ENCODE measurements at regions not wholly inside any gene's neighbourhood (a gene's known extent, or its start where the extent isn't known, plus 50 kb on each side); places are given as distances from the start of the nearest gene placed in this dataset.

DNA sequence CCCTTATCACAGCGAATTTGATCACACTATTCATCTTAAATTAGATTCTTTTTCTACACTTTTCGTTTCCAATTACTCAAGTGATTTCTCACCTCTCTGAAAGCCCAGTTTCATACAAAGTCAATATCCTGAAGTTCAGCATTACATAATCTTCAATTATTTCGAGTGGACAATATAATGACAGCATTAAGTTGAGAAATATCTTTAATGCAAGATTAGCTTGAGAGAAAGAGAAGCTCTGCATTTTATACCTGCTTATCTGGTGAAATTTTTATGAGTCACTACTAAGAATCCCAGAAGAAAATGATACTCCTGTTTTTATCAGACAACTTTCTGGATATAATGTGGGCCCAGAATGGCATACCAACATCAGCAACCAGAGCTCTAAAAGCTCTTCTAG lies 509.6 kb downstream of the KCNJ2 start:
- BruUV-seq (replicated peaks), result no TSS peak
- TF ChIP-seq, protein P1, sequence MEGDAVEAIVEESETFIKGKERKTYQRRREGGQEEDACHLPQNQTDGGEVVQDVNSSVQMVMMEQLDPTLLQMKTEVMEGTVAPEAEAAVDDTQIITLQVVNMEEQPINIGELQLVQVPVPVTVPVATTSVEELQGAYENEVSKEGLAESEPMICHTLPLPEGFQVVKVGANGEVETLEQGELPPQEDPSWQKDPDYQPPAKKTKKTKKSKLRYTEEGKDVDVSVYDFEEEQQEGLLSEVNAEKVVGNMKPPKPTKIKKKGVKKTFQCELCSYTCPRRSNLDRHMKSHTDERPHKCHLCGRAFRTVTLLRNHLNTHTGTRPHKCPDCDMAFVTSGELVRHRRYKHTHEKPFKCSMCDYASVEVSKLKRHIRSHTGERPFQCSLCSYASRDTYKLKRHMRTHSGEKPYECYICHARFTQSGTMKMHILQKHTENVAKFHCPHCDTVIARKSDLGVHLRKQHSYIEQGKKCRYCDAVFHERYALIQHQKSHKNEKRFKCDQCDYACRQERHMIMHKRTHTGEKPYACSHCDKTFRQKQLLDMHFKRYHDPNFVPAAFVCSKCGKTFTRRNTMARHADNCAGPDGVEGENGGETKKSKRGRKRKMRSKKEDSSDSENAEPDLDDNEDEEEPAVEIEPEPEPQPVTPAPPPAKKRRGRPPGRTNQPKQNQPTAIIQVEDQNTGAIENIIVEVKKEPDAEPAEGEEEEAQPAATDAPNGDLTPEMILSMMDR (conservative IDR thresholded peaks at IDR 0.05), result no peak
- TF ChIP-seq EZH2 (IDR thresholded peaks at IDR 0.05; ENCODE audit: low read depth), result no peak
- Histone ChIP-seq H3K27me3 (ENCODE audit: insufficient read depth, low read depth) (no peaks in the 10 kb centered on the region), H3K27ac (no peak overlapping the region), H3F3A (ENCODE audit: insufficient read depth, low read depth) (no peaks in the 10 kb centered on the region), H4K20me1 (ENCODE audit: insufficient read depth) (no peaks in the 10 kb centered on the region), H3K4me1 (replicated peaks; ENCODE audit: insufficient read depth) (no peaks in the 10 kb centered on the region), H3K9me3 (ENCODE audit: insufficient read depth, low read depth) (no peaks in the 10 kb centered on the region), H3K4me3 (no peak overlapping the region), H3K79me2 (ENCODE audit: low read depth) (no peaks in the 10 kb centered on the region), H3K4me2 (no peak overlapping the region), H2AFZ (no peak overlapping the region), H3K9me2 (ENCODE audit: insufficient read depth) (no peaks in the 10 kb centered on the region), H3K36me3 (ENCODE audit: low read depth) (no peaks in the 10 kb centered on the region)
- intact Hi-C loops (cut with micrococcal nuclease; ENCODE audit: unreplicated experiment), result no loop called here
- ChIA-PET CTCF (no interaction called here), POLR2A (ENCODE audit: unreplicated experiment) (no interaction called here)
- DNase-seq, result no peak

DNA sequence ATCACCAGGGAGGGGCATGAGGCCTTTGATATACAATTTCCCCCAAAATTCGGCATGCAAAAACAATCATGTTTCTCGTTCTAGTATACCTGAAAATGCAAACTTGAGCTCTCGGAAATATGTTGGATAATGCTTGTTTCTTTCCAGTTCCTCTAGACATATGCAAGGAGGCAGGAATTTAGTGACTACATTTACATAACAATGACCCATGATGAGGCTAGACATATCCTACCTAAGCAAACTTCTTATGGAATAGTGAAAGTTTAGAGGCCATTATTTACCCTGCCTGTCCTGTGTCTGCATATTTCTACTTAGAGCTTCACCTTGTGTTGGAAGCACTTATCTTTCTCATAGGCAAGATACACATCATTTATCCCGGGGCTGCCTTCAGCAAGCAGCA lies 514.6 kb downstream of the KCNJ2 start:
- intact Hi-C loops (cut with micrococcal nuclease; ENCODE audit: unreplicated experiment), result no loop called here
- H3K4me1 ChIP-seq (replicated peaks; ENCODE audit: insufficient read depth), result peaks cover 12% of the 10 kb centered on the region
- no peaks in the 10 kb centered on the region for H3K27me3 ChIP-seq (ENCODE audit: insufficient read depth, low read depth)
- no peaks in the 10 kb centered on the region for H3K36me3 ChIP-seq (ENCODE audit: low read depth)
- H3K9me3 ChIP-seq (ENCODE audit: insufficient read depth, low read depth), result no peaks in the 10 kb centered on the region
- H3K4me2 ChIP-seq, result no peak overlapping the region
- ChIA-PET POLR2A (ENCODE audit: unreplicated experiment) (interaction anchor here (0.5 kb wide), 1 partner anchor 11 kb away, joined by 13 read pairs; no protein-coding TSS in a partner anchor), CTCF (no interaction called here)
- H3K9me2 ChIP-seq (ENCODE audit: insufficient read depth), result no peaks in the 10 kb centered on the region
- no peak overlapping the region for H3K27ac ChIP-seq
- TF ChIP-seq, protein P1 (conservative IDR thresholded peaks at IDR 0.05), result no peak
- TF ChIP-seq EZH2 (IDR thresholded peaks at IDR 0.05; ENCODE audit: low read depth), result no peak
- no peak overlapping the region for H2AFZ ChIP-seq
- H3K79me2 ChIP-seq (ENCODE audit: low read depth), result no peaks in the 10 kb centered on the region
- DNase-seq, result no peak
- peaks cover 10% of the 10 kb centered on the region; the same call in 1 of the 2 replicates for H3F3A ChIP-seq (ENCODE audit: insufficient read depth, low read depth)
- no peaks in the 10 kb centered on the region for H4K20me1 ChIP-seq (ENCODE audit: insufficient read depth)
- no TSS peak for BruUV-seq (replicated peaks)
- no peak overlapping the region for H3K4me3 ChIP-seq

DNA sequence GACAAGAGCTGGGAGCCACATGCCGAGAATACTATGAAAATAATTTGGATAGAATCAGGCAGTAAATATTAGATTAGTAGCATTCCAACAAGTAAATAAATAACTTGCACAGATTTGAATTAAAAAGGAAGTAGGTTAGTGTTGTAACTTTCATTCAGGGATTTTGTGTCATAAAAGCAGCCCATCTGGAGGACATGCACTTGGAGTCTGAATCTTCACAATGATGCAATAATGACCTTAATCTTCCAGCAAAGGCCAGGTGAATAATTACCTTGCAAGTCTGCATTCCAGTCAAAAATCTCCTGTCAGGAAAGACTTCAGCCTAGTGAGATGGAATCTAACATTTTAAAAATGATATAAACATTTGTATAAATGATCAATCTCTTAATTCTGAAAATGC lies 518.1 kb downstream of the KCNJ2 start:
- H3K9me3 ChIP-seq (ENCODE audit: insufficient read depth, low read depth), result no peaks in the 10 kb centered on the region
- peaks cover 12% of the 10 kb centered on the region for H3K4me1 ChIP-seq (replicated peaks; ENCODE audit: insufficient read depth)
- ChIA-PET POLR2A (ENCODE audit: unreplicated experiment) (no interaction called here), CTCF (interaction anchor here (0.7 kb wide), 1 partner anchor 11 kb away, joined by 3 read pairs; no protein-coding TSS in a partner anchor)
- no peak overlapping the region for H3K4me3 ChIP-seq
- peak in 1 of 2 experiments; percentile 59 for DNase-seq
- intact Hi-C loops (cut with micrococcal nuclease; ENCODE audit: unreplicated experiment), result no loop called here
- H4K20me1 ChIP-seq (ENCODE audit: insufficient read depth), result no peaks in the 10 kb centered on the region
- TF ChIP-seq EZH2 (IDR thresholded peaks at IDR 0.05; ENCODE audit: low read depth), result no peak
- TF ChIP-seq, protein P1 (conservative IDR thresholded peaks at IDR 0.05), result no peak
- no peaks in the 10 kb centered on the region for H3K27me3 ChIP-seq (ENCODE audit: insufficient read depth, low read depth)
- no TSS peak for BruUV-seq (replicated peaks)
- no peaks in the 10 kb centered on the region for H3K9me2 ChIP-seq (ENCODE audit: insufficient read depth)
- H3K36me3 ChIP-seq (ENCODE audit: low read depth), result no peaks in the 10 kb centered on the region
- peaks cover 10% of the 10 kb centered on the region; the same call in 1 of the 2 replicates for H3F3A ChIP-seq (ENCODE audit: insufficient read depth, low read depth)
- peak overlapping the region; percentile 53 for H3K27ac ChIP-seq
- H3K79me2 ChIP-seq (ENCODE audit: low read depth), result no peaks in the 10 kb centered on the region
- peak overlapping the region; percentile 50 for H3K4me2 ChIP-seq
- H2AFZ ChIP-seq, result peak overlapping the region; percentile 35; the same call in 1 of the 2 replicates

Data from PC-9 (cell line).